ENCODE measurements at regions not wholly inside any gene's neighbourhood (a gene's known extent, or its start where the extent isn't known, plus 50 kb on each side); places are given as distances from the start of the nearest gene placed in this dataset.

DNA sequence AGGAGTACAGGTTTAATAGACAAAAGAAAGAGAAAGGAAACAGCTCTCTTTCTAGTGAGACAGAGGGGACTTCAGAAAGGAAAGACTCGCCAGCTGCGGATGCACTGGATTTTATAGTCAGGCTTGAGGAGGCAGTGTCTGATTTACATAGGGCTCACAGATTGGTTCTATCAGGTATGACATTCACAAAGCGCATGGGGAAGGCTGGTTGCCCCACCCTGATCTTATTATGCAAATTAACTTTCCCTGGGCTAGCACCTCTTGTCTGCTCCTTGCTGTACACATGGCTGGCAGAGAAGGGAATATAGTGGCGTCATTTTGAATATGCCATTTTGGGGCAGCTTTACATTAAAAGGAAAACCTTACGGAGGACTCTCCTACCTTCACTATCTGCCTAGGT, 938.4 kb upstream of the SEMA6D start:
- Histone ChIP-seq H3K27me3 (no peaks in the 10 kb centered on the region), H3K36me3 (no peaks in the 10 kb centered on the region), H3K4me1 (no peaks in the 10 kb centered on the region), H3K4me3 (no peak overlapping the region), H3K27ac (no peak overlapping the region), H3K9me3 (no peaks in the 10 kb centered on the region)
- intact Hi-C loops (cut with DNase I): no loop called here
- DNase-seq (ENCODE audit: low spot score in 2 of 2): no peak
- TF ChIP-seq, protein P1, sequence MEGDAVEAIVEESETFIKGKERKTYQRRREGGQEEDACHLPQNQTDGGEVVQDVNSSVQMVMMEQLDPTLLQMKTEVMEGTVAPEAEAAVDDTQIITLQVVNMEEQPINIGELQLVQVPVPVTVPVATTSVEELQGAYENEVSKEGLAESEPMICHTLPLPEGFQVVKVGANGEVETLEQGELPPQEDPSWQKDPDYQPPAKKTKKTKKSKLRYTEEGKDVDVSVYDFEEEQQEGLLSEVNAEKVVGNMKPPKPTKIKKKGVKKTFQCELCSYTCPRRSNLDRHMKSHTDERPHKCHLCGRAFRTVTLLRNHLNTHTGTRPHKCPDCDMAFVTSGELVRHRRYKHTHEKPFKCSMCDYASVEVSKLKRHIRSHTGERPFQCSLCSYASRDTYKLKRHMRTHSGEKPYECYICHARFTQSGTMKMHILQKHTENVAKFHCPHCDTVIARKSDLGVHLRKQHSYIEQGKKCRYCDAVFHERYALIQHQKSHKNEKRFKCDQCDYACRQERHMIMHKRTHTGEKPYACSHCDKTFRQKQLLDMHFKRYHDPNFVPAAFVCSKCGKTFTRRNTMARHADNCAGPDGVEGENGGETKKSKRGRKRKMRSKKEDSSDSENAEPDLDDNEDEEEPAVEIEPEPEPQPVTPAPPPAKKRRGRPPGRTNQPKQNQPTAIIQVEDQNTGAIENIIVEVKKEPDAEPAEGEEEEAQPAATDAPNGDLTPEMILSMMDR (IDR thresholded peaks at IDR 0.05): no peak

GRCh38 chr15:46786590-46787285, 930.6 kb upstream of the SEMA6D start:
- H3K36me3 ChIP-seq: no peaks in the 10 kb centered on the region
- DNase-seq (ENCODE audit: low spot score in 2 of 2): no peak
- intact Hi-C loops (cut with DNase I): no loop called here
- H3K4me3 ChIP-seq: no peak overlapping the region
- H3K27ac ChIP-seq: no peak overlapping the region
- TF ChIP-seq, protein P1 (IDR thresholded peaks at IDR 0.05): no peak
- H3K27me3 ChIP-seq: no peaks in the 10 kb centered on the region
- no peaks in the 10 kb centered on the region for H3K4me1 ChIP-seq
- H3K9me3 ChIP-seq: no peaks in the 10 kb centered on the region

GRCh38 chr15:46795685-46796084, 921.6 kb upstream of the SEMA6D start:
- Histone ChIP-seq H3K27ac (no peak overlapping the region), H3K4me1 (no peaks in the 10 kb centered on the region), H3K27me3 (no peaks in the 10 kb centered on the region), H3K4me3 (no peak overlapping the region), H3K9me3 (no peaks in the 10 kb centered on the region), H3K36me3 (no peaks in the 10 kb centered on the region)
- intact Hi-C loops (cut with DNase I): no loop called here
- DNase-seq (ENCODE audit: low spot score in 2 of 2): no peak
- TF ChIP-seq, protein P1 (IDR thresholded peaks at IDR 0.05): no peak

GRCh38 chr15:46808834-46809233, 908.5 kb upstream of the SEMA6D start:
- Histone ChIP-seq H3K27ac (no peak overlapping the region), H3K36me3 (no peaks in the 10 kb centered on the region), H3K27me3 (no peaks in the 10 kb centered on the region), H3K4me3 (no peak overlapping the region), H3K4me1 (peaks cover 0 to 4% of the 10 kb centered on the region in 2 donors), H3K9me3 (no peaks in the 10 kb centered on the region)
- DNase-seq (ENCODE audit: low spot score in 2 of 2): no peak
- intact Hi-C loops (cut with DNase I): no loop called here
- TF ChIP-seq, protein P1 (IDR thresholded peaks at IDR 0.05): no peak

DNA sequence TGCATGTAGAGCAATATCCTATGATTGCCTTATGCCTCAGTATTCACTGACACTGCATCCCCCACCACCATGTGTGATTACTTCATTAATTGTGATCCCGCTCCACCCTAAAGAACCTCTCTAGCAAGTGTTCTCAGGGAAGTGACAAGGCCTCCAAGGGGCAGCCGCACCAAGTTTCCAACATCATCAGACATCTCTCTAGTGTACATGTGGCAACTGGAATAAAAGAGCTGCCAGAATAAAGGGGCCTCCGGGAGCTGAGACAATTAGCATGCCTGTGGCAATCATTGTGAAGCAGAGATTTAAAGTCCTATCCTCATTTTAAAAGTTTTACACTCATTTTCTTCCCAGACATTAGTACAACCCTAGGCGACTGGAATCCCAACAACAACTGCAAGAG, 902.1 kb upstream of the SEMA6D start:
- intact Hi-C loops (cut with DNase I): no loop called here
- Histone ChIP-seq H3K36me3 (no peaks in the 10 kb centered on the region), H3K4me3 (no peak overlapping the region), H3K27ac (no peak overlapping the region), H3K9me3 (no peaks in the 10 kb centered on the region), H3K27me3 (no peaks in the 10 kb centered on the region), H3K4me1 (no peaks in the 10 kb centered on the region)
- DNase-seq (ENCODE audit: low spot score in 2 of 2): no peak
- TF ChIP-seq, protein P1 (IDR thresholded peaks at IDR 0.05): no peak

GRCh38 chr15:46815765-46816164, 901.5 kb upstream of the SEMA6D start:
- H3K4me1 ChIP-seq: no peaks in the 10 kb centered on the region
- TF ChIP-seq, protein P1 (IDR thresholded peaks at IDR 0.05): no peak
- no peaks in the 10 kb centered on the region for H3K27me3 ChIP-seq
- DNase-seq (ENCODE audit: low spot score in 2 of 2): no peak
- intact Hi-C loops (cut with DNase I): no loop called here
- H3K27ac ChIP-seq: no peak overlapping the region
- H3K4me3 ChIP-seq: no peak overlapping the region
- H3K36me3 ChIP-seq: no peaks in the 10 kb centered on the region
- no peaks in the 10 kb centered on the region for H3K9me3 ChIP-seq
